ENCODE measurements at regions not wholly inside any gene's neighbourhood (a gene's known extent, or its start where the extent isn't known, plus 50 kb on each side); places are given as distances from the start of the nearest gene placed in this dataset.

DNA sequence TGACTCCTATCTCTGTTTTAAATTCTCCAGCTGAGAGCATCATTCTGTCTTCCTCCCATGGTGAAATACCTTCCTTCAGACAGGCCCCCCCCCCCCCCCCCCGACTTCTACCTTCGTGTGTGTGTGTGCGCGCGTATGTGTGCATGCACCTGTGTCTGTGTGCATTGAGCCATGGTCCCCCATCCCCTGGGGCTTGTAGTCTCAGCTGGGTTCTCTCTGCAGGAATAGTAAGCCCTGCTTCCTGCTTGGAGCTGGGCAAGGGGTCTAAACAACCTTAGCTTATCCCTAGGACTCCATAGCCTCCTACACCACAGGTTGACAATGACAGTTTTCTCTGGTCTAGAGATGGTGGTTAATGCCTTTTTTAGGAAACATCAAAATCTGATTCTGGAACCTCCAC, 427.5 kb upstream of the KLHL29 start:
- Histone ChIP-seq H3K9ac (ENCODE audit: low read length) (no peak overlapping the region), H3K9me3 (ENCODE audit: control insufficient read depth in 1 of 2, insufficient read depth in 1 of 2, low read depth in 1 of 2, low read length in 2 of 2) (no peaks in the 10 kb centered on the region), H2AFZ (ENCODE audit: low read depth, low read length, poor library complexity, severe bottlenecking) (no peak overlapping the region), H3K36me3 (ENCODE audit: control insufficient read depth in 1 of 2, insufficient read depth in 2 of 2, low read length in 2 of 2) (no peaks in the 10 kb centered on the region), H3K79me2 (ENCODE audit: insufficient read depth, low read length) (no peaks in the 10 kb centered on the region), H3K27me3 (ENCODE audit: insufficient read depth, low read length) (no peaks in the 10 kb centered on the region), H3K4me1 (ENCODE audit: control insufficient read depth in 1 of 2, insufficient read depth in 2 of 2, low read length in 2 of 2) (no peaks in the 10 kb centered on the region), H3K4me3 (replicated peaks in 1 of 2; ENCODE audit: low read depth in 1 of 2, low read length in 2 of 2) (no peak overlapping the region), H4K20me1 (ENCODE audit: insufficient read depth) (no peaks in the 10 kb centered on the region), H3K4me2 (ENCODE audit: low read length) (no peak overlapping the region), H3K9me2 (ENCODE audit: insufficient read depth) (no peaks in the 10 kb centered on the region), H3K27ac (ENCODE audit: low read depth, low read length) (no peak overlapping the region)
- intact Hi-C loops (cut with micrococcal nuclease), result no loop called here
- ATAC-seq (no peak), DNase-seq (ENCODE audit: low read depth, low spot score) (no peak)
- CTCF ChIA-PET, result interaction anchor here (0.6 kb wide), 1 partner anchor 15 kb away, joined by 3 read pairs; no protein-coding TSS in a partner anchor
- no TSS peak for BruUV-seq (replicated peaks)
- POLR2A ChIA-PET, result no interaction called here
- RAD21 ChIA-PET (ENCODE audit: low non-redundant PET in 1 of 2, low total read pairs in 2 of 2, uncharacterized antibody in 2 of 2, unreplicated experiment in 2 of 2), result no interaction called here
- TF ChIP-seq SIN3A (IDR thresholded peaks at IDR 0.05; ENCODE audit: low read depth) (no peak), EZH2 (IDR thresholded peaks at IDR 0.05) (no peak), TCF7L2 (IDR thresholded peaks at IDR 0.05; ENCODE audit: borderline replicate concordance, extremely low read depth, insufficient read depth, insufficient read length) (no peak), FOSL1 (IDR thresholded peaks at IDR 0.05; ENCODE audit: low read depth) (no peak), ELF1 (IDR thresholded peaks at IDR 0.05; ENCODE audit: borderline replicate concordance, low read depth) (no peak), SRF (IDR thresholded peaks at IDR 0.05; ENCODE audit: low read depth) (no peak), POLR2A (IDR thresholded peaks at IDR 0.05; ENCODE audit: borderline replicate concordance, extremely low read depth, insufficient read depth, insufficient read length) (no peak), JUND (IDR thresholded peaks at IDR 0.05) (no peak), EZH2phosphoT487 (IDR thresholded peaks at IDR 0.05; ENCODE audit: borderline replicate concordance) (no peak), ZFX (IDR thresholded peaks at IDR 0.05) (no peak), CBX3 (IDR thresholded peaks at IDR 0.05; ENCODE audit: low read depth) (no peak)
- TF ChIP-seq, protein P1, sequence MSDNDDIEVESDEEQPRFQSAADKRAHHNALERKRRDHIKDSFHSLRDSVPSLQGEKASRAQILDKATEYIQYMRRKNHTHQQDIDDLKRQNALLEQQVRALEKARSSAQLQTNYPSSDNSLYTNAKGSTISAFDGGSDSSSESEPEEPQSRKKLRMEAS (IDR thresholded peaks at IDR 0.05), result no peak
- TF ChIP-seq, protein P2, sequence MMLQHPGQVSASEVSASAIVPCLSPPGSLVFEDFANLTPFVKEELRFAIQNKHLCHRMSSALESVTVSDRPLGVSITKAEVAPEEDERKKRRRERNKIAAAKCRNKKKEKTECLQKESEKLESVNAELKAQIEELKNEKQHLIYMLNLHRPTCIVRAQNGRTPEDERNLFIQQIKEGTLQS (IDR thresholded peaks at IDR 0.05), result no peak
- TF ChIP-seq, protein P3, sequence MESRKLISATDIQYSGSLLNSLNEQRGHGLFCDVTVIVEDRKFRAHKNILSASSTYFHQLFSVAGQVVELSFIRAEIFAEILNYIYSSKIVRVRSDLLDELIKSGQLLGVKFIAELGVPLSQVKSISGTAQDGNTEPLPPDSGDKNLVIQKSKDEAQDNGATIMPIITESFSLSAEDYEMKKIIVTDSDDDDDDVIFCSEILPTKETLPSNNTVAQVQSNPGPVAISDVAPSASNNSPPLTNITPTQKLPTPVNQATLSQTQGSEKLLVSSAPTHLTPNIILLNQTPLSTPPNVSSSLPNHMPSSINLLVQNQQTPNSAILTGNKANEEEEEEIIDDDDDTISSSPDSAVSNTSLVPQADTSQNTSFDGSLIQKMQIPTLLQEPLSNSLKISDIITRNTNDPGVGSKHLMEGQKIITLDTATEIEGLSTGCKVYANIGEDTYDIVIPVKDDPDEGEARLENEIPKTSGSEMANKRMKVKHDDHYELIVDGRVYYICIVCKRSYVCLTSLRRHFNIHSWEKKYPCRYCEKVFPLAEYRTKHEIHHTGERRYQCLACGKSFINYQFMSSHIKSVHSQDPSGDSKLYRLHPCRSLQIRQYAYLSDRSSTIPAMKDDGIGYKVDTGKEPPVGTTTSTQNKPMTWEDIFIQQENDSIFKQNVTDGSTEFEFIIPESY (IDR thresholded peaks at IDR 0.05; ENCODE audit: extremely low read depth, insufficient replicate concordance, low read length), result no peak
- TF ChIP-seq, protein P4, sequence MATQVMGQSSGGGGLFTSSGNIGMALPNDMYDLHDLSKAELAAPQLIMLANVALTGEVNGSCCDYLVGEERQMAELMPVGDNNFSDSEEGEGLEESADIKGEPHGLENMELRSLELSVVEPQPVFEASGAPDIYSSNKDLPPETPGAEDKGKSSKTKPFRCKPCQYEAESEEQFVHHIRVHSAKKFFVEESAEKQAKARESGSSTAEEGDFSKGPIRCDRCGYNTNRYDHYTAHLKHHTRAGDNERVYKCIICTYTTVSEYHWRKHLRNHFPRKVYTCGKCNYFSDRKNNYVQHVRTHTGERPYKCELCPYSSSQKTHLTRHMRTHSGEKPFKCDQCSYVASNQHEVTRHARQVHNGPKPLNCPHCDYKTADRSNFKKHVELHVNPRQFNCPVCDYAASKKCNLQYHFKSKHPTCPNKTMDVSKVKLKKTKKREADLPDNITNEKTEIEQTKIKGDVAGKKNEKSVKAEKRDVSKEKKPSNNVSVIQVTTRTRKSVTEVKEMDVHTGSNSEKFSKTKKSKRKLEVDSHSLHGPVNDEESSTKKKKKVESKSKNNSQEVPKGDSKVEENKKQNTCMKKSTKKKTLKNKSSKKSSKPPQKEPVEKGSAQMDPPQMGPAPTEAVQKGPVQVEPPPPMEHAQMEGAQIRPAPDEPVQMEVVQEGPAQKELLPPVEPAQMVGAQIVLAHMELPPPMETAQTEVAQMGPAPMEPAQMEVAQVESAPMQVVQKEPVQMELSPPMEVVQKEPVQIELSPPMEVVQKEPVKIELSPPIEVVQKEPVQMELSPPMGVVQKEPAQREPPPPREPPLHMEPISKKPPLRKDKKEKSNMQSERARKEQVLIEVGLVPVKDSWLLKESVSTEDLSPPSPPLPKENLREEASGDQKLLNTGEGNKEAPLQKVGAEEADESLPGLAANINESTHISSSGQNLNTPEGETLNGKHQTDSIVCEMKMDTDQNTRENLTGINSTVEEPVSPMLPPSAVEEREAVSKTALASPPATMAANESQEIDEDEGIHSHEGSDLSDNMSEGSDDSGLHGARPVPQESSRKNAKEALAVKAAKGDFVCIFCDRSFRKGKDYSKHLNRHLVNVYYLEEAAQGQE (IDR thresholded peaks at IDR 0.05; ENCODE audit: low read depth), result no peak
